T-helper 2 cell treated with Interferon-gamma antibody and Interleukin-4, amounts not matched to agents 5 μg/mL and 100 μg/mL, for 36 hours (primary cell): ENCODE measurements at regions not wholly inside any gene's neighbourhood (a gene's known extent, or its start where the extent isn't known, plus 50 kb on each side); places are given as distances from the start of the nearest gene placed in this dataset.

Experiments
- DNase-seq: peaks from one replicate; pipeline ENCODE4 v3.0.0; 2021; ENCODE audit warnings: low spot score
- H3K27ac Mint-ChIP-seq: one replicate; pipeline ENCODE4 v1.8.0; 2021; ENCODE audit warnings: mild to moderate bottlenecking, mixed read lengths
- H3K27me3 Mint-ChIP-seq: one replicate; pipeline ENCODE4 v1.8.0; 2021; ENCODE audit warnings: low read depth, mixed read lengths
- H3K36me3 Mint-ChIP-seq: one replicate; pipeline ENCODE4 v1.8.0; 2021; ENCODE audit warnings: low read depth, mixed read lengths
- H3K4me1 Mint-ChIP-seq: one replicate; pipeline ENCODE4 v1.8.0; 2021; ENCODE audit warnings: low read depth, mixed read lengths
- H3K4me3 Mint-ChIP-seq: one replicate; pipeline ENCODE4 v1.8.0; 2022; ENCODE audit warnings: mild to moderate bottlenecking, moderate library complexity, mixed read lengths
- H3K9me3 Mint-ChIP-seq: one replicate; pipeline ENCODE4 v1.8.0; 2021; ENCODE audit warnings: mixed read lengths

- Mint-ChIP-seq H3K36me3 (no peaks in the 10 kb centered on the region), H3K4me3 (no peak overlapping the region), H3K27me3 (no peaks in the 10 kb centered on the region), H3K9me3 (no peaks in the 10 kb centered on the region), H3K4me1 (no peaks in the 10 kb centered on the region), H3K27ac (no peak overlapping the region)
- no peak for DNase-seq
Observed at GRCh38 chr2:147030966-147031720, 813.7 kb upstream of the ACVR2A start.

GRCh38 chr2:147027436-147027835, 817.4 kb upstream of the ACVR2A start:
- Mint-ChIP-seq H3K27ac (no peak overlapping the region), H3K27me3 (no peaks in the 10 kb centered on the region), H3K9me3 (peaks cover 4% of the 10 kb centered on the region), H3K4me1 (no peaks in the 10 kb centered on the region), H3K36me3 (no peaks in the 10 kb centered on the region), H3K4me3 (no peak overlapping the region)
- no peak for DNase-seq

- peaks cover 5% of the 10 kb centered on the region for H3K9me3 Mint-ChIP-seq
- no peak overlapping the region for H3K27ac Mint-ChIP-seq
- DNase-seq, result no peak
- no peak overlapping the region for H3K4me3 Mint-ChIP-seq
- H3K4me1 Mint-ChIP-seq, result no peaks in the 10 kb centered on the region
- no peaks in the 10 kb centered on the region for H3K27me3 Mint-ChIP-seq
- no peaks in the 10 kb centered on the region for H3K36me3 Mint-ChIP-seq
Observed at GRCh38 chr2:147026664-147027295, 818.0 kb upstream of the ACVR2A start.

GRCh38 chr2:147025646-147026585, 818.9 kb upstream of the ACVR2A start:
- Mint-ChIP-seq H3K36me3 (no peaks in the 10 kb centered on the region), H3K4me1 (no peaks in the 10 kb centered on the region), H3K9me3 (peaks cover 5% of the 10 kb centered on the region), H3K27ac (no peak overlapping the region), H3K27me3 (no peaks in the 10 kb centered on the region), H3K4me3 (no peak overlapping the region)
- DNase-seq, result no peak

GRCh38 chr2:147019311-147019710, 825.5 kb upstream of the ACVR2A start:
- H3K36me3 Mint-ChIP-seq, result no peaks in the 10 kb centered on the region
- DNase-seq, result no peak
- H3K27ac Mint-ChIP-seq, result no peak overlapping the region
- no peaks in the 10 kb centered on the region for H3K27me3 Mint-ChIP-seq
- H3K4me3 Mint-ChIP-seq, result no peak overlapping the region
- peaks cover 5% of the 10 kb centered on the region for H3K9me3 Mint-ChIP-seq
- H3K4me1 Mint-ChIP-seq, result no peaks in the 10 kb centered on the region

GRCh38 chr2:147017951-147018645, 826.7 kb upstream of the ACVR2A start:
- no peak for DNase-seq
- Mint-ChIP-seq H3K27ac (no peak overlapping the region), H3K9me3 (peaks cover 5% of the 10 kb centered on the region)

GRCh38 chr2:147016181-147016580, 828.6 kb upstream of the ACVR2A start:
- Mint-ChIP-seq H3K36me3 (no peaks in the 10 kb centered on the region), H3K4me3 (no peak overlapping the region), H3K9me3 (no peaks in the 10 kb centered on the region), H3K27ac (no peak overlapping the region), H3K4me1 (no peaks in the 10 kb centered on the region), H3K27me3 (no peaks in the 10 kb centered on the region)
- no peak for DNase-seq

More at GRCh38 chr2:147017951-147018645, 826.7 kb upstream of the ACVR2A start:
- no peaks in the 10 kb centered on the region for H3K27me3 Mint-ChIP-seq
- no peaks in the 10 kb centered on the region for H3K36me3 Mint-ChIP-seq
- H3K4me1 Mint-ChIP-seq, result no peaks in the 10 kb centered on the region
- no peak overlapping the region for H3K4me3 Mint-ChIP-seq

- Mint-ChIP-seq H3K4me1 (no peaks in the 10 kb centered on the region), H3K4me3 (no peak overlapping the region), H3K9me3 (no peaks in the 10 kb centered on the region), H3K36me3 (no peaks in the 10 kb centered on the region), H3K27ac (no peak overlapping the region), H3K27me3 (no peaks in the 10 kb centered on the region)
- DNase-seq, result no peak
Observed at GRCh38 chr2:147015591-147015990, 829.2 kb upstream of the ACVR2A start.

GRCh38 chr2:147013696-147014392, 831.0 kb upstream of the ACVR2A start:
- DNase-seq, result no peak
- Mint-ChIP-seq H3K9me3 (no peaks in the 10 kb centered on the region), H3K36me3 (no peaks in the 10 kb centered on the region), H3K27ac (no peak overlapping the region), H3K4me3 (no peak overlapping the region), H3K4me1 (no peaks in the 10 kb centered on the region), H3K27me3 (no peaks in the 10 kb centered on the region)

GRCh38 chr2:147008481-147008880, 836.3 kb upstream of the ACVR2A start:
- Mint-ChIP-seq H3K4me1 (no peaks in the 10 kb centered on the region), H3K4me3 (no peak overlapping the region), H3K36me3 (no peaks in the 10 kb centered on the region), H3K27ac (no peak overlapping the region), H3K27me3 (no peaks in the 10 kb centered on the region), H3K9me3 (no peaks in the 10 kb centered on the region)
- DNase-seq, result no peak

- H3K27me3 Mint-ChIP-seq, result no peaks in the 10 kb centered on the region
- H3K4me3 Mint-ChIP-seq, result no peak overlapping the region
- H3K36me3 Mint-ChIP-seq, result no peaks in the 10 kb centered on the region
- no peaks in the 10 kb centered on the region for H3K9me3 Mint-ChIP-seq
- H3K27ac Mint-ChIP-seq, result no peak overlapping the region
- H3K4me1 Mint-ChIP-seq, result no peaks in the 10 kb centered on the region
- DNase-seq, result no peak
Observed at GRCh38 chr2:147006736-147007141, 838.1 kb upstream of the ACVR2A start.

GRCh38 chr2:147003081-147003480, 841.7 kb upstream of the ACVR2A start:
- H3K4me3 Mint-ChIP-seq, result no peak overlapping the region
- no peaks in the 10 kb centered on the region for H3K27me3 Mint-ChIP-seq
- no peaks in the 10 kb centered on the region for H3K9me3 Mint-ChIP-seq
- H3K27ac Mint-ChIP-seq, result no peak overlapping the region
- no peaks in the 10 kb centered on the region for H3K36me3 Mint-ChIP-seq
- H3K4me1 Mint-ChIP-seq, result no peaks in the 10 kb centered on the region
- no peak for DNase-seq

GRCh38 chr2:147002256-147002655, 842.6 kb upstream of the ACVR2A start:
- DNase-seq, result no peak
- Mint-ChIP-seq H3K4me1 (no peaks in the 10 kb centered on the region), H3K27ac (no peak overlapping the region), H3K36me3 (no peaks in the 10 kb centered on the region), H3K4me3 (no peak overlapping the region), H3K9me3 (no peaks in the 10 kb centered on the region), H3K27me3 (no peaks in the 10 kb centered on the region)
